ENCODE measurements at regions not wholly inside any gene's neighbourhood (a gene's known extent, or its start where the extent isn't known, plus 50 kb on each side); places are given as distances from the start of the nearest gene placed in this dataset.

DNA sequence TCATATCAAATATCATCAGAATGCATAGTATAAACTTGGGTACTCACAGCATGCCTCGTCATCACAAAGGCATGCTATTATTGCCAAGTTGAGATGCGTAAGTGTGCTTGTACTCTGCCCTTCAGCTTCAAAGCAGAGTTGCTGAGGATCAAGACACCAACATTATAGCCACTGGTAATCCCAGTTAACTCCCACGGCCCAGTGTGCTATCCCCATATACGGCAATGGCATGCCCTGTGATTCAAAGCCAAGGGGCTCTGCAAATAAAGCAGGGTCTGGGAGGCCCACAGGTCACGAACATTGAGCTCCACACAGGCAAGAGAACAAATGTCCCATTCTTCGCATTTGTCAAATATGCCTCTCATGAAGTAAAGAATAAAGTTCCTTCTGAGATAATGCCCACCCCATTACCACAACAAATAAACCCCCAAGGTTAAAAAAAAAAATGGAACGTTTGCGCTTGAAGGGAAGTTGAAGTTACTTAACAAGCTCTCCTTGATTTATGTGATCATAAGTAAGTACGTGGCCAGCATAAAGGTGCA lies 298.1 kb upstream of the NECTIN3 start:
- TF ChIP-seq NFIC (IDR thresholded peaks at IDR 0.05) = no peak
- no peak for TF ChIP-seq EGR1 (IDR thresholded peaks at IDR 0.05)
- no peak for TF ChIP-seq REST (IDR thresholded peaks at IDR 0.05; ENCODE audit: low read depth)
- no peak for TF ChIP-seq CEBPB (IDR thresholded peaks at IDR 0.05)
- TF ChIP-seq FOXM1 (IDR thresholded peaks at IDR 0.05; ENCODE audit: borderline replicate concordance, low read depth) = no peak
- no peak for TF ChIP-seq YY1 (IDR thresholded peaks at IDR 0.05; ENCODE audit: low read depth)
- TF ChIP-seq, protein P1, sequence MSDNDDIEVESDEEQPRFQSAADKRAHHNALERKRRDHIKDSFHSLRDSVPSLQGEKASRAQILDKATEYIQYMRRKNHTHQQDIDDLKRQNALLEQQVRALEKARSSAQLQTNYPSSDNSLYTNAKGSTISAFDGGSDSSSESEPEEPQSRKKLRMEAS (IDR thresholded peaks at IDR 0.05) = no peak
- TF ChIP-seq TCF12 (IDR thresholded peaks at IDR 0.05; ENCODE audit: low read depth) = no peak
- TF ChIP-seq RAD21 (IDR thresholded peaks at IDR 0.05; ENCODE audit: low read depth) = no peak
- TF ChIP-seq CREB1 (IDR thresholded peaks at IDR 0.05; ENCODE audit: low read depth) = no peak
- TF ChIP-seq TEAD4 (IDR thresholded peaks at IDR 0.05) = no peak
- TF ChIP-seq ZBTB7A (IDR thresholded peaks at IDR 0.05; ENCODE audit: low read depth) = no peak
- no peak for TF ChIP-seq EP300 (IDR thresholded peaks at IDR 0.05; ENCODE audit: borderline replicate concordance)
- TF ChIP-seq TAF1 (IDR thresholded peaks at IDR 0.05; ENCODE audit: low read depth) = no peak
- no peak for TF ChIP-seq USF1 (IDR thresholded peaks at IDR 0.05)

DNA sequence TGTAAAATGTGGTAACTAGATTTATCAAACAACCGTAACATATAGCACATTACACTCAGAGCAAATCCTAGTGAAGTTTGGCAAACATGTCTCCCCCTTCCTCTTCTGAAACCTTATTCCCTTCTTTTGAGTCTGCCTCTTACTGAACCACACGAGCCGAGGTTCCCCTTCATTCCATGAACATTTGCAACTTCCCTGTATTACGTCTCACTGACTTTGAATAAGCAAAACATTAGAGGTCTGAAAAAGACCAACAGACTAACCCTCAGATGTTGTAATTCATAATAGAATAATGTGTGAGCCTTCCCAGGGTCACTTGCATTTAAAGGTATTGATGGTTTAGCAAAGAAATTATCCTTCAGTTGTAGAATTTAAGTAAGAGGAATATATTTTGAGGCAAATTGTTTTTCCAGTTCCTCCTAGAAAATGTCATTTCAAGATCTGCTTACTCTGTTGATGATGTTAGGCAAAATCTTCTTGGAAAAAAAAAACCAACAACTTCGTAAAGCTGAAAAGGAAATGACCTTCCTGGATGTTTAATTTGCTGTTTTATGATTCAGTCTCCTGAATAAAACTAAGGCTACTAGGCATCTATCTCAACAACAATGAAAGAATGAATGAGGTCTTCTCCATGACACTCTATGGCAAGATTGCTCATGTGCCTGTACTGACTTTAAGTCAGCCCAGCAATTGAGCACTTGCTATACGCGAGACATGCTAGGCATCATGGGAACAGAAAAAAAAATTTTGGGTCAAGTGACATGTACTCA lies 296.9 kb upstream of the NECTIN3 start:
- TF ChIP-seq CEBPB (IDR thresholded peaks at IDR 0.05) (no peak), USF1 (IDR thresholded peaks at IDR 0.05) (no peak), RAD21 (IDR thresholded peaks at IDR 0.05; ENCODE audit: low read depth) (no peak), TEAD4 (IDR thresholded peaks at IDR 0.05) (no peak), NFIC (IDR thresholded peaks at IDR 0.05) (no peak), YY1 (IDR thresholded peaks at IDR 0.05; ENCODE audit: low read depth) (no peak), EGR1 (IDR thresholded peaks at IDR 0.05) (no peak), REST (IDR thresholded peaks at IDR 0.05; ENCODE audit: low read depth) (no peak)
- TF ChIP-seq, protein P1 (IDR thresholded peaks at IDR 0.05) = no peak

GRCh38 chr3:110779581-110779980 lies 292.0 kb upstream of the NECTIN3 start:
- TF ChIP-seq, protein P1 (IDR thresholded peaks at IDR 0.05) = no peak
- TF ChIP-seq EGR1 (IDR thresholded peaks at IDR 0.05) = no peak
- no peak for TF ChIP-seq ZBTB7A (IDR thresholded peaks at IDR 0.05; ENCODE audit: low read depth)
- no peak for TF ChIP-seq TEAD4 (IDR thresholded peaks at IDR 0.05)
- no peak for TF ChIP-seq EP300 (IDR thresholded peaks at IDR 0.05; ENCODE audit: borderline replicate concordance)
- no peak for TF ChIP-seq TCF12 (IDR thresholded peaks at IDR 0.05; ENCODE audit: low read depth)
- TF ChIP-seq USF1 (IDR thresholded peaks at IDR 0.05) = no peak
- no peak for TF ChIP-seq YY1 (IDR thresholded peaks at IDR 0.05; ENCODE audit: low read depth)
- no peak for TF ChIP-seq CREB1 (IDR thresholded peaks at IDR 0.05; ENCODE audit: low read depth)
- no peak for TF ChIP-seq CEBPB (IDR thresholded peaks at IDR 0.05)
- TF ChIP-seq NFIC (IDR thresholded peaks at IDR 0.05) = no peak
- TF ChIP-seq RAD21 (IDR thresholded peaks at IDR 0.05; ENCODE audit: low read depth) = no peak
- no peak for TF ChIP-seq TAF1 (IDR thresholded peaks at IDR 0.05; ENCODE audit: low read depth)
- TF ChIP-seq FOXM1 (IDR thresholded peaks at IDR 0.05; ENCODE audit: borderline replicate concordance, low read depth) = no peak
- TF ChIP-seq REST (IDR thresholded peaks at IDR 0.05; ENCODE audit: low read depth) = no peak

All from Ishikawa (cell line).